C4-2B (cell line): ENCODE measurements at regions not wholly inside any gene's neighbourhood (a gene's known extent, or its start where the extent isn't known, plus 50 kb on each side); places are given as distances from the start of the nearest gene placed in this dataset.

ENCODE experiments used
- H3K27ac ChIP-seq: fragments of 450-650 bp; 2 replicates; pipeline ENCODE4 v1.5.1; 2017
- CTCF ChIP-seq: fragments of 450-650 bp; conservative IDR thresholded peaks from 2 replicates; pipeline ENCODE4 v1.5.1; 2017; ENCODE audit warnings: mild to moderate bottlenecking
- ZFX ChIP-seq: fragments of 450-650 bp; IDR thresholded peaks from 2 replicates; pipeline ENCODE4 v1.6.1; 2017

GRCh38 chr13:76775088-76775740 lies 111.0 kb downstream of the KCTD12 start:
- TF ChIP-seq ZFX (no peak), CTCF (no peak)
- no peak overlapping the region for H3K27ac ChIP-seq

DNA sequence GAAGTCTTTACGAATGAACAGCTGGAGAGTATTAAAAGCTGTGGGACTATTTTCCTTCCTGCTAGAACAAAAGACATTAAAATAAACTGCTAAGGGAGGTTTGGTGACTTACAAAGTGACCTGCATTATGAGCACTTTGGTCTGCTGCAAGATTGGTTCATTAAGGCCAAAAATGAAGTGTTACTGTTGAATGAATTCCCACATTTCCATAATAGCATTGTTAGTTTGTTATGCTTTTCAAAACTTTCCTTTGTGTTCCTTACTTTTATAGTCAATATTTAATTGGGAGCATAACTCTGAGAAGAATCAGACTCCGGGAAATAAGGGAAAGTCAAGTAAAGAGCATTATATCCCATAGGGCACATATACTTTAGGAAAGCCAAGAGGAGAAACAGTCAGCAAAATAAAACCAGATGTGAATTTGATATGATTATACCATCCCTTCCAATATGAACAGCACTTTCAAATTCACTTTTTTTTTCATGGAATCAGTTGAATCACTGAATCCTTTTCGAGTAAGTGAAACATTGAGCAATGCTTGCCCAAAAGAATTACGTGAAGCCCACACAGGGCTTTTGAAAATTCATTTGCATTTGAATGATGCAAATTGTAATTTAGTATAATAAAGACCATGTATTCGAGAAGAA lies 112.6 kb downstream of the KCTD12 start:
- TF ChIP-seq ZFX (no peak), CTCF (no peak)
- no peak overlapping the region for H3K27ac ChIP-seq

- no peak overlapping the region for H3K27ac ChIP-seq
- no peak for TF ChIP-seq ZFX
- TF ChIP-seq CTCF, result no peak
These were observed 114.0 kb downstream of the KCTD12 start for GRCh38 chr13:76772241-76772640.

DNA sequence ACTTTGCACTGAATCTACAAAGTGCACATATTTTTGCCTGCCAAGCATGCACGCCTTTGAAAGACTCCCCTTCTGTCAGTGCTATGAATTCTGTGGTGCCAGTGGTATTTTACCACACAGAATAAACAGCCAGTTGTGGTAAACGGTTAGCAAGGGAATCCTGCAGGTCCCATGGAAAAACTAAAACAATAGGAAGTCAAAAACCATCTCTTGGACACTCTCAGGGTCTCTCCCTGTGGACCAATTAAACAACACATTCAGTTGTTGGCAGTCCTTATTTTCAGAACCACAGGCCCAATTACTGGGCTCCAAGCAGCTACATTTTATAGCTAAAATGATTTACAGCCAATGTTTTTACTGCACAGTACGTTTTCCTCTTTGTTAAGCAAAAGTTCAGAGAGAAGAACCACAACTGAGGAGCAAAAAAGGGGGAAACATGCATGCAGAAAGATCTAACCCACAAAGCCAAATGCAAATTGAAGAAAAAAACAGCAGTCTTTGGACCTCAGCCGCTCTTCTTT lies 116.9 kb downstream of the KCTD12 start:
- H3K27ac ChIP-seq, result no peak overlapping the region
- no peak for TF ChIP-seq ZFX
- no peak for TF ChIP-seq CTCF

GRCh38 chr13:76768384-76768783 lies 117.8 kb downstream of the KCTD12 start:
- H3K27ac ChIP-seq, result no peak overlapping the region
- TF ChIP-seq ZFX, result no peak
- no peak for TF ChIP-seq CTCF

DNA sequence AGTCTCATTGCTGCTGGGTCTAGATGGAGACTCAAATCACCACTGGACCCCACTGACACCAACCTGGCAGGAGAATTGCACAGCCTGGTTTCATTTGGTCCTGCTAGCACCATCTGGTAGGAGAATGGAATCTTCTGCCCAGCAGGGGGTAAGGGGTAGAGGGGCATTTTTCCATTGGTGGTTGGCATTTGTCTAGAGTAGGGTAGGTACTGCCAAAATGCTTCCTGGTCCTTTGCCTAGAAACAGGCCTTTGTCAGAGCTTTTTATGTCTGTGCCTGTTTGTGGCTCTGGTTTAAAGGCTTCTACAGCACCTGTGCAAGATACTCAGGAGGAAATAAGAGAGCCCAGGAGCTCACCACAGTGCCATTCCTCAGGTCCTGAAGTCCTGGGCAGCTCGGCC lies 121.3 kb downstream of the KCTD12 start:
- no peak overlapping the region for H3K27ac ChIP-seq

More for the DNA sequence above, 121.3 kb downstream of the KCTD12 start:
- no peak for TF ChIP-seq CTCF
- TF ChIP-seq ZFX, result no peak
